Keratinocyte (primary cell): ENCODE measurements at regions not wholly inside any gene's neighbourhood (a gene's known extent, or its start where the extent isn't known, plus 50 kb on each side); places are given as distances from the start of the nearest gene placed in this dataset.

Source experiments
- DNase-seq: peaks from one replicate; pipeline ENCODE4 v3.0.0-alpha.2; 2011; ENCODE audit warnings: low read depth, missing footprints, low spot score
- FAIRE-seq: peaks from 2 replicates; lab custom pipeline; 2011; peaks lifted over from hg19 to GRCh38; lab: Jason Lieb, UNC
- H2AFZ ChIP-seq: 2 replicates; pipeline ENCODE4 v1.6.0; 2012; ENCODE audit warnings: low read length, control low read depth, inconsistent platforms; ENCODE audit not compliant: control insufficient read depth
- H3K27ac ChIP-seq: 2 replicates; pipeline ENCODE4 v1.5.1; 2011; ENCODE audit warnings: low read length; ENCODE audit not compliant: control insufficient read depth, insufficient read depth
- H3K27me3 ChIP-seq: 3 replicates; pipeline ENCODE4 v1.6.0; 2011; ENCODE audit warnings: low read length; ENCODE audit not compliant: control insufficient read depth, insufficient read depth; ENCODE audit errors: extremely low read depth
- H3K36me3 ChIP-seq, 2 experiments: 2 replicates in 1 of 2; 3 replicates in 1 of 2; pipeline ENCODE4 v1.5.1; 2011; ENCODE audit warnings: low read length in 2 of 2, mild to moderate bottlenecking in 1 of 2; ENCODE audit not compliant: control insufficient read depth in 2 of 2, insufficient read depth in 2 of 2; ENCODE audit errors: extremely low read depth in 1 of 2
- H3K4me1 ChIP-seq: 3 replicates; pipeline ENCODE4 v1.5.1; 2011; ENCODE audit warnings: low read length; ENCODE audit not compliant: control insufficient read depth, insufficient read depth; ENCODE audit errors: extremely low read depth
- H3K4me2 ChIP-seq: 3 replicates; pipeline ENCODE4 v1.6.0; 2011; ENCODE audit warnings: low read depth, low read length; ENCODE audit not compliant: control insufficient read depth, insufficient read depth; ENCODE audit errors: extremely low read depth
- H3K4me3 ChIP-seq, 3 experiments: fragments of 200-600 bp in 1 of 3; sonication (generic) in 1 of 3; 2 replicates in 2 of 3; 3 replicates in 1 of 3; pipeline ENCODE4 v1.5.1; 2011 to 2016; ENCODE audit warnings: low read length in 3 of 3, mild to moderate bottlenecking in 3 of 3, control low read depth in 2 of 3, inconsistent platforms in 1 of 3, low read depth in 1 of 3, mixed read lengths in 1 of 3, mixed run types in 1 of 3, moderate library complexity in 1 of 3; ENCODE audit not compliant: control insufficient read depth in 2 of 3, insufficient read depth in 2 of 3; ENCODE audit errors: extremely low read depth in 1 of 3
- H3K79me2 ChIP-seq: 2 replicates; pipeline ENCODE4 v1.6.0; 2012; ENCODE audit warnings: low read length; ENCODE audit not compliant: control insufficient read depth, insufficient read depth
- H3K9ac ChIP-seq: 3 replicates; pipeline ENCODE4 v1.6.0; 2011; ENCODE audit warnings: low read length; ENCODE audit not compliant: control insufficient read depth, insufficient read depth; ENCODE audit errors: extremely low read depth
- H3K9me1 ChIP-seq: 3 replicates; pipeline ENCODE4 v1.6.0; 2011; ENCODE audit warnings: low read length; ENCODE audit not compliant: control insufficient read depth, insufficient read depth; ENCODE audit errors: extremely low read depth
- H3K9me3 ChIP-seq: 2 replicates; pipeline ENCODE4 v1.5.1; 2012; ENCODE audit warnings: low read depth, low read length; ENCODE audit not compliant: control insufficient read depth
- H4K20me1 ChIP-seq: 3 replicates; pipeline ENCODE4 v1.6.0; 2011; ENCODE audit warnings: low read length; ENCODE audit not compliant: control insufficient read depth, insufficient read depth; ENCODE audit errors: extremely low read depth
- EZH2 ChIP-seq: IDR thresholded peaks from one replicate; pipeline ENCODE4 v1.6.1; 2012; ENCODE audit warnings: inconsistent platforms, mild to moderate bottlenecking, low read length, moderate library complexity
- dilution Hi-C: fragments of 300-500 bp; cut with MboI; formaldehyde crosslinking; loops from one replicate; pipeline ENCODE4 v1.7.0; 2020; ENCODE audit warnings: low sequenced_read_pairs; ENCODE audit not compliant: extremely low pct_ligation_motif_present
- TF ChIP-seq, protein P1 (sequence below), 3 experiments: IDR thresholded peaks in 1 of 3; conservative IDR thresholded peaks in 1 of 3; optimal IDR thresholded peaks in 1 of 3; 2 replicates in 2 of 3; 3 replicates in 1 of 3; pipeline versions ENCODE3 to v1.5.1; 2011; ENCODE audit warnings: low read length in 3 of 3, mild to moderate bottlenecking in 3 of 3, moderate library complexity in 2 of 3, control low read depth in 1 of 3, inconsistent platforms in 1 of 3; ENCODE audit not compliant: insufficient read depth in 2 of 3; ENCODE audit errors: extremely low read depth in 1 of 3

DNA sequence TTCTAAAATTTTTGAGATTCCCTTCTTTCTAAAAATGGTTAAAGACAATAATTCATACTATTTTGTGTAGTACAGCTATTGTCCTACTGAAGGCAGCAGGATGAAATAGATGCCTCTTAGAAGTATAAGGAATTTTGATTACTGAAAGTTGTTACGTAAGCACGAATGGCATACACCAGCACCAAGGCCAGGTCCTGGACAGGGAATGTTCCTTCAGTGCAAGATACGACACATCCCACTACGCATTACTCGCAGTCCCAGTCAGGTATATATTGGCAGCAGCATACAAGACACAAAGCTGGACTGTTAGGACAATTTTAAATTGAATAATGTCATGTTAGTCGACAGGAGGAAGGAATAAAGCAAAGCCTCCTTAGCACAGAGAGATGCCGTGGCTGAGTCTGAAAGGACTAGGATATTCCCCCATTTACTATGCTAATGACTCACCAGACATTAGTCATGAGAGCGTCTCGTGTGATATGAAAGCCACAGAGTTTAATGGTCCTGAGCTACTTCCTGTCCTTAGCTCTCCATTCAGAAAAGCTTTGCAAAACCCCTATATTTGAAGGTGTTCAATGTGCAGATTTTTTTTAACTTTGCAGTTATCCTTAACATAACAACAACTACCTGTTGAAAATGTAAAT lies 504.3 kb downstream of the FAM133A start:
- no peaks in the 10 kb centered on the region for H4K20me1 ChIP-seq
- dilution Hi-C loops: no loop called here
- H3K27me3 ChIP-seq: no peaks in the 10 kb centered on the region
- DNase-seq: no peak
- H3K9me1 ChIP-seq: no peaks in the 10 kb centered on the region
- peak; percentile 32 for FAIRE-seq
- H3K4me3 ChIP-seq: no peak overlapping the region
- H2AFZ ChIP-seq: no peak overlapping the region
- H3K9ac ChIP-seq: no peak overlapping the region
- H3K27ac ChIP-seq: no peak overlapping the region
- no peaks in the 10 kb centered on the region for H3K79me2 ChIP-seq
- H3K36me3 ChIP-seq: no peaks in the 10 kb centered on the region
- TF ChIP-seq, protein P1, sequence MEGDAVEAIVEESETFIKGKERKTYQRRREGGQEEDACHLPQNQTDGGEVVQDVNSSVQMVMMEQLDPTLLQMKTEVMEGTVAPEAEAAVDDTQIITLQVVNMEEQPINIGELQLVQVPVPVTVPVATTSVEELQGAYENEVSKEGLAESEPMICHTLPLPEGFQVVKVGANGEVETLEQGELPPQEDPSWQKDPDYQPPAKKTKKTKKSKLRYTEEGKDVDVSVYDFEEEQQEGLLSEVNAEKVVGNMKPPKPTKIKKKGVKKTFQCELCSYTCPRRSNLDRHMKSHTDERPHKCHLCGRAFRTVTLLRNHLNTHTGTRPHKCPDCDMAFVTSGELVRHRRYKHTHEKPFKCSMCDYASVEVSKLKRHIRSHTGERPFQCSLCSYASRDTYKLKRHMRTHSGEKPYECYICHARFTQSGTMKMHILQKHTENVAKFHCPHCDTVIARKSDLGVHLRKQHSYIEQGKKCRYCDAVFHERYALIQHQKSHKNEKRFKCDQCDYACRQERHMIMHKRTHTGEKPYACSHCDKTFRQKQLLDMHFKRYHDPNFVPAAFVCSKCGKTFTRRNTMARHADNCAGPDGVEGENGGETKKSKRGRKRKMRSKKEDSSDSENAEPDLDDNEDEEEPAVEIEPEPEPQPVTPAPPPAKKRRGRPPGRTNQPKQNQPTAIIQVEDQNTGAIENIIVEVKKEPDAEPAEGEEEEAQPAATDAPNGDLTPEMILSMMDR (optimal IDR thresholded peaks at IDR 0.05 in 1 of 3, IDR thresholded peaks at IDR 0.05 in 1 of 3, conservative IDR thresholded peaks at IDR 0.05 in 1 of 3; ENCODE audit: extremely low read depth in 1 of 3, insufficient read depth in 2 of 3, low read length in 3 of 3): no peak
- no peak for TF ChIP-seq EZH2
- H3K4me2 ChIP-seq: peak overlapping the region; percentile 29
- no peaks in the 10 kb centered on the region for H3K9me3 ChIP-seq
- H3K4me1 ChIP-seq: no peaks in the 10 kb centered on the region

DNA sequence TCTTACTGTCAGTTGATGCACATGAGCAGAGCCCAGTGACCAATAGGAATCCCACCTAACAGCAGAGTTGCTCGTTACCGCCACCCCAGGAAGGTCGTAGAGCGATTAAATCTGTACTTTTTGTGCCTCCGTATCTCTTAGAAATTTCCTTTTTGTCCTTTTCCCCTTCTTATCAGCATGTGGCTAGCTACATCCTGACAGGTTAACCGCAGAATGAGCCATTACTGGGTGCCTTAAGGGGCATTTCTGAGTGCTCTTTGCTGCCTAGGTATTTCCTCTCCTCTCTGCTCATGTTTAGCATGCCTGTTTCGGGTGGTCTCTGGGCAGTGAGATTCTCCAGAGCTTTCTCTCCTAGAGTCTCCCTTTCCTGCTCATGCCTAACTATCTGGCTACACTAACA lies 530.5 kb downstream of the FAM133A start:
- H3K4me2 ChIP-seq: no peak overlapping the region
- no peaks in the 10 kb centered on the region for H3K9me1 ChIP-seq
- no peak overlapping the region for H2AFZ ChIP-seq
- FAIRE-seq (no peak), DNase-seq (no peak)
- TF ChIP-seq, protein P1 (optimal IDR thresholded peaks at IDR 0.05 in 1 of 3, IDR thresholded peaks at IDR 0.05 in 1 of 3, conservative IDR thresholded peaks at IDR 0.05 in 1 of 3; ENCODE audit: extremely low read depth in 1 of 3, insufficient read depth in 2 of 3, low read length in 3 of 3): no peak
- H3K9me3 ChIP-seq: no peaks in the 10 kb centered on the region
- H3K4me3 ChIP-seq: no peak overlapping the region
- H3K36me3 ChIP-seq: no peaks in the 10 kb centered on the region
- dilution Hi-C loops: no loop called here
- no peaks in the 10 kb centered on the region for H3K4me1 ChIP-seq
- peaks cover 5% of the 10 kb centered on the region for H3K27me3 ChIP-seq
- no peaks in the 10 kb centered on the region for H3K79me2 ChIP-seq
- H4K20me1 ChIP-seq: no peaks in the 10 kb centered on the region
- H3K27ac ChIP-seq: no peak overlapping the region
- no peak overlapping the region for H3K9ac ChIP-seq
